ENCODE measurements at regions not wholly inside any gene's neighbourhood (a gene's known extent, or its start where the extent isn't known, plus 50 kb on each side); places are given as distances from the start of the nearest gene placed in this dataset.

- no peak for TF ChIP-seq CTCF (IDR thresholded peaks at IDR 0.05; ENCODE audit: low read depth, low read length)
- Histone ChIP-seq H3K9me3 (ENCODE audit: control insufficient read depth, insufficient read depth, low read length) (no peaks in the 10 kb centered on the region), H3K27me3 (ENCODE audit: control insufficient read depth, insufficient read depth, low read length) (peaks cover 4% of the 10 kb centered on the region), H3K4me3 (ENCODE audit: low read depth, low read length) (no peak overlapping the region), H3K27ac (ENCODE audit: low read depth, low read length) (no peak overlapping the region)
- CTCF ChIA-PET, result interaction anchor here (0.6 to 1.0 kb wide), 2 partner anchors 13 to 770 kb away, joined by 3 to 6 read pairs; no protein-coding TSS in a partner anchor
- DNase-seq (ENCODE audit: low read depth, low spot score), result no peak
- POLR2A ChIA-PET, result no interaction called here
These were observed 114.5 kb upstream of the KIT start for GRCh38 chr4:54543088-54543795.

- ChIA-PET CTCF (no interaction called here), POLR2A (no interaction called here)
These were observed 111.9 kb upstream of the KIT start for GRCh38 chr4:54545663-54546424.

GRCh38 chr4:54547299-54548097, 110.3 kb upstream of the KIT start:
- Histone ChIP-seq H3K4me3 (ENCODE audit: low read depth, low read length) (no peak overlapping the region), H3K9me3 (ENCODE audit: control insufficient read depth, insufficient read depth, low read length) (no peaks in the 10 kb centered on the region), H3K27me3 (ENCODE audit: control insufficient read depth, insufficient read depth, low read length) (peaks cover 8% of the 10 kb centered on the region), H3K27ac (ENCODE audit: low read depth, low read length) (no peak overlapping the region)
- ChIA-PET POLR2A (no interaction called here), CTCF (no interaction called here)
- no peak for TF ChIP-seq CTCF (IDR thresholded peaks at IDR 0.05; ENCODE audit: low read depth, low read length)
- no peak for DNase-seq (ENCODE audit: low read depth, low spot score)

More at GRCh38 chr4:54545663-54546424, 111.9 kb upstream of the KIT start:
- no peak overlapping the region for H3K4me3 ChIP-seq (ENCODE audit: low read depth, low read length)
- no peak overlapping the region for H3K27ac ChIP-seq (ENCODE audit: low read depth, low read length)
- no peak for TF ChIP-seq CTCF (IDR thresholded peaks at IDR 0.05; ENCODE audit: low read depth, low read length)
- no peak for DNase-seq (ENCODE audit: low read depth, low spot score)
- H3K9me3 ChIP-seq (ENCODE audit: control insufficient read depth, insufficient read depth, low read length), result no peaks in the 10 kb centered on the region
- H3K27me3 ChIP-seq (ENCODE audit: control insufficient read depth, insufficient read depth, low read length), result peaks cover 8% of the 10 kb centered on the region

- Histone ChIP-seq H3K27me3 (ENCODE audit: control insufficient read depth, insufficient read depth, low read length) (peaks cover 8% of the 10 kb centered on the region), H3K9me3 (ENCODE audit: control insufficient read depth, insufficient read depth, low read length) (no peaks in the 10 kb centered on the region), H3K4me3 (ENCODE audit: low read depth, low read length) (no peak overlapping the region), H3K27ac (ENCODE audit: low read depth, low read length) (no peak overlapping the region)
- ChIA-PET CTCF (no interaction called here), POLR2A (no interaction called here)
- TF ChIP-seq CTCF (IDR thresholded peaks at IDR 0.05; ENCODE audit: low read depth, low read length), result no peak
- no peak for DNase-seq (ENCODE audit: low read depth, low spot score)
These were observed 109.6 kb upstream of the KIT start for GRCh38 chr4:54548098-54548620.
